ENCODE measurements at regions not wholly inside any gene's neighbourhood (a gene's known extent, or its start where the extent isn't known, plus 50 kb on each side); places are given as distances from the start of the nearest gene placed in this dataset.

DNA sequence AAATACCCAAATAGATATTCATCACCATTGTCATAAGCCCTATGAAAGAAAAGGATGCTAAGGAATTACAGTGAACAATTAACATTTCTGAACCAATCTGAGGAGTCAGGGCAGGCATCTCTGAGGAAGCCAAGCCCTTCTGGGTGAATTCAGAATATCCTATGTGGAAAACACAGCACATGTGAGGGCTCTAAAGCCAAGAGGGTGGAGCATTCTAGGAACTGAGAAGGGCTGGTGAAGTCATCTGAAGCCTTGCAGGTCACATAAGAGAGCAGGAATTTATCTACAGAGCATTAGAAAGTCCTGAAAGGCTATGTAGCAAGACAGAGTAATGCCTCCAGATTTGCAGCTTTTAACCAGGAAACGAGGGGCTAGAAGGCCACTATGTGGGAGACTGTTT lies 195.7 kb downstream of the SPATA18 start:
- no peak overlapping the region for H2AFZ ChIP-seq (ENCODE audit: low read depth, low read length, poor library complexity, severe bottlenecking)
- no peak overlapping the region for H3K27ac ChIP-seq (ENCODE audit: low read depth, low read length)
- H3K9ac ChIP-seq (ENCODE audit: low read length) = no peak overlapping the region
- no peaks in the 10 kb centered on the region for H3K36me3 ChIP-seq (ENCODE audit: control insufficient read depth in 1 of 2, insufficient read depth in 2 of 2, low read length in 2 of 2)
- DNase-seq (ENCODE audit: low read depth, low spot score) = no peak
- TF ChIP-seq, protein P1, sequence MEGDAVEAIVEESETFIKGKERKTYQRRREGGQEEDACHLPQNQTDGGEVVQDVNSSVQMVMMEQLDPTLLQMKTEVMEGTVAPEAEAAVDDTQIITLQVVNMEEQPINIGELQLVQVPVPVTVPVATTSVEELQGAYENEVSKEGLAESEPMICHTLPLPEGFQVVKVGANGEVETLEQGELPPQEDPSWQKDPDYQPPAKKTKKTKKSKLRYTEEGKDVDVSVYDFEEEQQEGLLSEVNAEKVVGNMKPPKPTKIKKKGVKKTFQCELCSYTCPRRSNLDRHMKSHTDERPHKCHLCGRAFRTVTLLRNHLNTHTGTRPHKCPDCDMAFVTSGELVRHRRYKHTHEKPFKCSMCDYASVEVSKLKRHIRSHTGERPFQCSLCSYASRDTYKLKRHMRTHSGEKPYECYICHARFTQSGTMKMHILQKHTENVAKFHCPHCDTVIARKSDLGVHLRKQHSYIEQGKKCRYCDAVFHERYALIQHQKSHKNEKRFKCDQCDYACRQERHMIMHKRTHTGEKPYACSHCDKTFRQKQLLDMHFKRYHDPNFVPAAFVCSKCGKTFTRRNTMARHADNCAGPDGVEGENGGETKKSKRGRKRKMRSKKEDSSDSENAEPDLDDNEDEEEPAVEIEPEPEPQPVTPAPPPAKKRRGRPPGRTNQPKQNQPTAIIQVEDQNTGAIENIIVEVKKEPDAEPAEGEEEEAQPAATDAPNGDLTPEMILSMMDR (IDR thresholded peaks at IDR 0.05 in 2 of 3, conservative IDR thresholded peaks at IDR 0.05 in 1 of 3; ENCODE audit: borderline replicate concordance in 1 of 3, insufficient read depth in 1 of 3, low read depth in 2 of 3, low read length in 2 of 3) = no peak
- TF ChIP-seq RAD21 (IDR thresholded peaks at IDR 0.05; ENCODE audit: low read depth) (no peak), POLR2AphosphoS5 (IDR thresholded peaks at IDR 0.05; ENCODE audit: low read depth, low read length) (no peak), ELF1 (IDR thresholded peaks at IDR 0.05; ENCODE audit: borderline replicate concordance, low read depth) (no peak), EZH2 (IDR thresholded peaks at IDR 0.05) (no peak), CBX3 (IDR thresholded peaks at IDR 0.05; ENCODE audit: low read depth) (no peak), EZH2phosphoT487 (IDR thresholded peaks at IDR 0.05; ENCODE audit: borderline replicate concordance) (no peak), CEBPB (IDR thresholded peaks at IDR 0.05; ENCODE audit: low read depth) (no peak)
- TF ChIP-seq, protein P2, sequence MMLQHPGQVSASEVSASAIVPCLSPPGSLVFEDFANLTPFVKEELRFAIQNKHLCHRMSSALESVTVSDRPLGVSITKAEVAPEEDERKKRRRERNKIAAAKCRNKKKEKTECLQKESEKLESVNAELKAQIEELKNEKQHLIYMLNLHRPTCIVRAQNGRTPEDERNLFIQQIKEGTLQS (IDR thresholded peaks at IDR 0.05) = no peak
- TF ChIP-seq, protein P3, sequence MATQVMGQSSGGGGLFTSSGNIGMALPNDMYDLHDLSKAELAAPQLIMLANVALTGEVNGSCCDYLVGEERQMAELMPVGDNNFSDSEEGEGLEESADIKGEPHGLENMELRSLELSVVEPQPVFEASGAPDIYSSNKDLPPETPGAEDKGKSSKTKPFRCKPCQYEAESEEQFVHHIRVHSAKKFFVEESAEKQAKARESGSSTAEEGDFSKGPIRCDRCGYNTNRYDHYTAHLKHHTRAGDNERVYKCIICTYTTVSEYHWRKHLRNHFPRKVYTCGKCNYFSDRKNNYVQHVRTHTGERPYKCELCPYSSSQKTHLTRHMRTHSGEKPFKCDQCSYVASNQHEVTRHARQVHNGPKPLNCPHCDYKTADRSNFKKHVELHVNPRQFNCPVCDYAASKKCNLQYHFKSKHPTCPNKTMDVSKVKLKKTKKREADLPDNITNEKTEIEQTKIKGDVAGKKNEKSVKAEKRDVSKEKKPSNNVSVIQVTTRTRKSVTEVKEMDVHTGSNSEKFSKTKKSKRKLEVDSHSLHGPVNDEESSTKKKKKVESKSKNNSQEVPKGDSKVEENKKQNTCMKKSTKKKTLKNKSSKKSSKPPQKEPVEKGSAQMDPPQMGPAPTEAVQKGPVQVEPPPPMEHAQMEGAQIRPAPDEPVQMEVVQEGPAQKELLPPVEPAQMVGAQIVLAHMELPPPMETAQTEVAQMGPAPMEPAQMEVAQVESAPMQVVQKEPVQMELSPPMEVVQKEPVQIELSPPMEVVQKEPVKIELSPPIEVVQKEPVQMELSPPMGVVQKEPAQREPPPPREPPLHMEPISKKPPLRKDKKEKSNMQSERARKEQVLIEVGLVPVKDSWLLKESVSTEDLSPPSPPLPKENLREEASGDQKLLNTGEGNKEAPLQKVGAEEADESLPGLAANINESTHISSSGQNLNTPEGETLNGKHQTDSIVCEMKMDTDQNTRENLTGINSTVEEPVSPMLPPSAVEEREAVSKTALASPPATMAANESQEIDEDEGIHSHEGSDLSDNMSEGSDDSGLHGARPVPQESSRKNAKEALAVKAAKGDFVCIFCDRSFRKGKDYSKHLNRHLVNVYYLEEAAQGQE (IDR thresholded peaks at IDR 0.05; ENCODE audit: low read depth) = no peak
- no peak for ATAC-seq
- CTCF ChIA-PET = no interaction called here
- H3K9me3 ChIP-seq (ENCODE audit: control insufficient read depth in 1 of 2, insufficient read depth in 1 of 2, low read depth in 1 of 2, low read length in 2 of 2) = no peaks in the 10 kb centered on the region
- no peaks in the 10 kb centered on the region for H3K4me1 ChIP-seq (ENCODE audit: control insufficient read depth in 1 of 2, insufficient read depth in 2 of 2, low read length in 2 of 2)
- no peaks in the 10 kb centered on the region for H3K79me2 ChIP-seq (ENCODE audit: insufficient read depth, low read length)
- H3K4me2 ChIP-seq (ENCODE audit: low read length) = no peak overlapping the region
- H3K9me2 ChIP-seq (ENCODE audit: insufficient read depth) = no peaks in the 10 kb centered on the region
- no TSS peak for BruUV-seq (replicated peaks)
- no peak overlapping the region for H3K4me3 ChIP-seq (replicated peaks in 1 of 2; ENCODE audit: low read depth in 1 of 2, low read length in 2 of 2)
- peaks cover 19% of the 10 kb centered on the region; the same call in 1 of the 2 replicates for H3K27me3 ChIP-seq (ENCODE audit: insufficient read depth, low read length)
- POLR2A ChIA-PET = no interaction called here
- no peaks in the 10 kb centered on the region for H4K20me1 ChIP-seq (ENCODE audit: insufficient read depth)
- intact Hi-C loops (cut with micrococcal nuclease) = no loop called here
- RAD21 ChIA-PET (ENCODE audit: low non-redundant PET in 1 of 2, low total read pairs in 2 of 2, uncharacterized antibody in 2 of 2, unreplicated experiment in 2 of 2) = no interaction called here
